Hepatocyte (in vitro differentiated cells): ENCODE measurements at regions not wholly inside any gene's neighbourhood (a gene's known extent, or its start where the extent isn't known, plus 50 kb on each side); places are given as distances from the start of the nearest gene placed in this dataset.

Experiments
- EZH2 ChIP-seq: fragments of 200-600 bp; sonication (generic); IDR thresholded peaks from 2 replicates; pipeline ENCODE4 v1.6.1; 2016; ENCODE audit warnings: antibody characterized with exemption, mild to moderate bottlenecking, borderline replicate concordance
- EZH2phosphoT487 ChIP-seq: fragments of 200-600 bp; sonication (generic); IDR thresholded peaks from one replicate; pipeline ENCODE4 v1.6.1; 2018; ENCODE audit warnings: antibody characterized with exemption, mild to moderate bottlenecking, low read depth, moderate library complexity; ENCODE audit not compliant: unreplicated experiment, severe bottlenecking
- TF ChIP-seq, protein P1 (sequence below): fragments of 200-600 bp; sonication (generic); IDR thresholded peaks from 2 replicates; pipeline ENCODE4 v1.5.1; 2016; ENCODE audit warnings: antibody characterized with exemption, mild to moderate bottlenecking; ENCODE audit not compliant: poor library complexity

DNA sequence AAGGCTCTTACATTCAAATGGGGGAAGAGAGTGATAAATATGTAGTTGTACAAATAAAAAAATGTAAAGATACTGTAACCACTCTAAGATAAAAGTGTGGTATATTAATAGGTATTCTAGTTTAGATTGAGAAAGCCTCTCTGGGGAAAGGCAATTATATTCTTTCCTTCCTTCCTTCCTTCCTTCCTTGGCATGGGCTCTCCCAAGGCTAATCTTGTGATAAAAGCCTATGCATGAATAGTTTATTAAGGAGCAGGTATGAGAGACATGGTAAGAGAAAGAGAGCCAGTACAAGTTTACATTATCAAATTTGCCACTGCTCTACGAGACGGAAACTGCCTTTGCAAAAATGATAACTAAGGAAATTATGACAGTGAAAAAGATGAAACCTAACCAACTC lies 588.8 kb downstream of the PRELID2 start:
- TF ChIP-seq, protein P1, sequence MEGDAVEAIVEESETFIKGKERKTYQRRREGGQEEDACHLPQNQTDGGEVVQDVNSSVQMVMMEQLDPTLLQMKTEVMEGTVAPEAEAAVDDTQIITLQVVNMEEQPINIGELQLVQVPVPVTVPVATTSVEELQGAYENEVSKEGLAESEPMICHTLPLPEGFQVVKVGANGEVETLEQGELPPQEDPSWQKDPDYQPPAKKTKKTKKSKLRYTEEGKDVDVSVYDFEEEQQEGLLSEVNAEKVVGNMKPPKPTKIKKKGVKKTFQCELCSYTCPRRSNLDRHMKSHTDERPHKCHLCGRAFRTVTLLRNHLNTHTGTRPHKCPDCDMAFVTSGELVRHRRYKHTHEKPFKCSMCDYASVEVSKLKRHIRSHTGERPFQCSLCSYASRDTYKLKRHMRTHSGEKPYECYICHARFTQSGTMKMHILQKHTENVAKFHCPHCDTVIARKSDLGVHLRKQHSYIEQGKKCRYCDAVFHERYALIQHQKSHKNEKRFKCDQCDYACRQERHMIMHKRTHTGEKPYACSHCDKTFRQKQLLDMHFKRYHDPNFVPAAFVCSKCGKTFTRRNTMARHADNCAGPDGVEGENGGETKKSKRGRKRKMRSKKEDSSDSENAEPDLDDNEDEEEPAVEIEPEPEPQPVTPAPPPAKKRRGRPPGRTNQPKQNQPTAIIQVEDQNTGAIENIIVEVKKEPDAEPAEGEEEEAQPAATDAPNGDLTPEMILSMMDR, result no peak
- TF ChIP-seq EZH2 (no peak), EZH2phosphoT487 (no peak)
